CD4-positive, alpha-beta T cell treated with Interleukin-2 at 100 ng/mL for 4 hours (primary cell): ENCODE measurements at regions not wholly inside any gene's neighbourhood (a gene's known extent, or its start where the extent isn't known, plus 50 kb on each side); places are given as distances from the start of the nearest gene placed in this dataset.

Experiments
- DNase-seq: peaks from one replicate; pipeline ENCODE4 v3.0.0-alpha.2; 2020; ENCODE audit warnings: low spot score

GRCh38 chr18:78571063-78571785 lies 408.4 kb upstream of the SALL3 start:
- no peak for DNase-seq

GRCh38 chr18:78571831-78572347 lies 407.7 kb upstream of the SALL3 start:
- no peak for DNase-seq

GRCh38 chr18:78573773-78574172 lies 405.8 kb upstream of the SALL3 start:
- no peak for DNase-seq

- no peak for DNase-seq
These were observed 402.7 kb upstream of the SALL3 start for GRCh38 chr18:78576967-78577366.

GRCh38 chr18:78579449-78579848 lies 400.2 kb upstream of the SALL3 start:
- no peak for DNase-seq

GRCh38 chr18:78579854-78580577 lies 399.6 kb upstream of the SALL3 start:
- no peak for DNase-seq

- no peak for DNase-seq
These were observed 398.7 kb upstream of the SALL3 start for GRCh38 chr18:78580835-78581339.

- DNase-seq, result no peak
These were observed 397.4 kb upstream of the SALL3 start for GRCh38 chr18:78582181-78582709.

GRCh38 chr18:78582898-78583738 lies 396.5 kb upstream of the SALL3 start:
- DNase-seq, result no peak

- no peak for DNase-seq
These were observed 395.7 kb upstream of the SALL3 start for GRCh38 chr18:78583739-78584458.

- no peak for DNase-seq
These were observed 395.1 kb upstream of the SALL3 start for GRCh38 chr18:78584459-78585022.

- DNase-seq, result no peak
These were observed 393.0 kb upstream of the SALL3 start for GRCh38 chr18:78586586-78586985.

GRCh38 chr18:78587096-78587495 lies 392.5 kb upstream of the SALL3 start:
- no peak for DNase-seq

GRCh38 chr18:78587626-78588600 lies 391.7 kb upstream of the SALL3 start:
- no peak for DNase-seq

- no peak for DNase-seq
These were observed 389.6 kb upstream of the SALL3 start for GRCh38 chr18:78589916-78590437.

- DNase-seq, result no peak
These were observed 384.2 kb upstream of the SALL3 start for GRCh38 chr18:78595453-78595852.

GRCh38 chr18:78595924-78596573 lies 383.6 kb upstream of the SALL3 start:
- no peak for DNase-seq

- no peak for DNase-seq
These were observed 382.7 kb upstream of the SALL3 start for GRCh38 chr18:78596794-78597345.

- DNase-seq, result no peak
These were observed 378.3 kb upstream of the SALL3 start for GRCh38 chr18:78601349-78601748.
